ENCODE measurements at regions not wholly inside any gene's neighbourhood (a gene's known extent, or its start where the extent isn't known, plus 50 kb on each side); places are given as distances from the start of the nearest gene placed in this dataset.
A peak's percentile ranks its signal among the peaks of the same experiment; 100 is the strongest.
"Not testable (repeated sequence)": the region's sequence is repeated elsewhere in the genome, so short reads cannot be mapped to it uniquely, and the experiment has no call there.

GRCh38 chr7:96781919-96782318 is 72.3 kb upstream of the SEM1 start:
- peaks cover 6% of the 10 kb centered on the region for H3K4me1 Mint-ChIP-seq
- no peak overlapping the region for H3K27ac Mint-ChIP-seq
- H3K36me3 Mint-ChIP-seq (ENCODE audit: low read depth) = no peaks in the 10 kb centered on the region
- H3K27me3 Mint-ChIP-seq (ENCODE audit: low read depth, poor library complexity) = no peaks in the 10 kb centered on the region
- H3K4me3 Mint-ChIP-seq = no peak overlapping the region
- TF ChIP-seq, protein P1, sequence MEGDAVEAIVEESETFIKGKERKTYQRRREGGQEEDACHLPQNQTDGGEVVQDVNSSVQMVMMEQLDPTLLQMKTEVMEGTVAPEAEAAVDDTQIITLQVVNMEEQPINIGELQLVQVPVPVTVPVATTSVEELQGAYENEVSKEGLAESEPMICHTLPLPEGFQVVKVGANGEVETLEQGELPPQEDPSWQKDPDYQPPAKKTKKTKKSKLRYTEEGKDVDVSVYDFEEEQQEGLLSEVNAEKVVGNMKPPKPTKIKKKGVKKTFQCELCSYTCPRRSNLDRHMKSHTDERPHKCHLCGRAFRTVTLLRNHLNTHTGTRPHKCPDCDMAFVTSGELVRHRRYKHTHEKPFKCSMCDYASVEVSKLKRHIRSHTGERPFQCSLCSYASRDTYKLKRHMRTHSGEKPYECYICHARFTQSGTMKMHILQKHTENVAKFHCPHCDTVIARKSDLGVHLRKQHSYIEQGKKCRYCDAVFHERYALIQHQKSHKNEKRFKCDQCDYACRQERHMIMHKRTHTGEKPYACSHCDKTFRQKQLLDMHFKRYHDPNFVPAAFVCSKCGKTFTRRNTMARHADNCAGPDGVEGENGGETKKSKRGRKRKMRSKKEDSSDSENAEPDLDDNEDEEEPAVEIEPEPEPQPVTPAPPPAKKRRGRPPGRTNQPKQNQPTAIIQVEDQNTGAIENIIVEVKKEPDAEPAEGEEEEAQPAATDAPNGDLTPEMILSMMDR (IDR thresholded peaks at IDR 0.05) = no peak
- no peaks in the 10 kb centered on the region for H3K9me3 Mint-ChIP-seq
- DNase-seq = no peak

DNA sequence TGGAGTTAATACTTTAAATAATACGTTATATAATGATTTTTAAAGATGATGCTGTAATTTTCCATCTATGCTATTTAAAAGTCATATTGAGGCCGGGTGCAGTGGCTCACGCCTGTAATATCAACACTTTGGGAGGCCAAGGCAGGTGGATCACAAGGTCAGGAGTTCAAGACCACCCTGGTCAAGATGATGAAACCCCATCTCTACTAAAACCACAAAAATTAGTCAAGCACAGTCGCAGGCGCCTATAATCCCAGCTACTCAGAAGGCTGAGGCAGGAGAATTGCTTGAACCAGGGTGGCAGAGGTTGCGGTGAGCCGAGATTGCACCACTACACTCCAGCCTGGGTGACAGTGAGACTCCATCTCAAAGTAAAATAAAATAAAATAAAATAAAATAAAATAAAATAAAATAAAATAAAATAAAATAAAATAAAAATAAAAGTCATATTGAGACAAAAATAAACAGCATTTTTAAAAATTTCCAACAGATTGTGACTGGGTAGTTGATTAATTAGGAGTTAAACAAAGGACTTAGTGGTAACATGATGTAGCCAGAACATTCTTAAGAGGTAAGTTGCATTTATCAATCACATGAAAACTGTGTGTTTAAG is 73.1 kb upstream of the SEM1 start:
- H3K4me1 Mint-ChIP-seq; H3K4me3 Mint-ChIP-seq; H3K27ac Mint-ChIP-seq; DNase-seq; H3K27me3 Mint-ChIP-seq (ENCODE audit: low read depth, poor library complexity); H3K36me3 Mint-ChIP-seq (ENCODE audit: low read depth); H3K9me3 Mint-ChIP-seq: not testable (repeated sequence)

GRCh38 chr7:96784597-96784996 is 75.0 kb upstream of the SEM1 start:
- Mint-ChIP-seq H3K27ac (no peak overlapping the region), H3K27me3 (ENCODE audit: low read depth, poor library complexity) (no peaks in the 10 kb centered on the region), H3K4me1 (peaks cover 6% of the 10 kb centered on the region), H3K4me3 (no peak overlapping the region), H3K36me3 (ENCODE audit: low read depth) (no peaks in the 10 kb centered on the region), H3K9me3 (no peaks in the 10 kb centered on the region)
- DNase-seq = no peak
- TF ChIP-seq, protein P1 (IDR thresholded peaks at IDR 0.05) = no peak

GRCh38 chr7:96786261-96786997 is 76.8 kb upstream of the SEM1 start:
- Mint-ChIP-seq H3K4me3 (no peak overlapping the region), H3K36me3 (ENCODE audit: low read depth) (no peaks in the 10 kb centered on the region), H3K9me3 (no peaks in the 10 kb centered on the region), H3K27ac (peak overlapping the region; percentile 37), H3K27me3 (ENCODE audit: low read depth, poor library complexity) (no peaks in the 10 kb centered on the region), H3K4me1 (peaks cover 6% of the 10 kb centered on the region)
- DNase-seq = no peak
- TF ChIP-seq, protein P1 (IDR thresholded peaks at IDR 0.05) = no peak

GRCh38 chr7:96786998-96787395 is 77.4 kb upstream of the SEM1 start:
- no peak for DNase-seq
- Mint-ChIP-seq H3K27ac (no peak overlapping the region), H3K36me3 (ENCODE audit: low read depth) (no peaks in the 10 kb centered on the region), H3K4me3 (no peak overlapping the region), H3K27me3 (ENCODE audit: low read depth, poor library complexity) (no peaks in the 10 kb centered on the region), H3K9me3 (no peaks in the 10 kb centered on the region), H3K4me1 (peaks cover 6% of the 10 kb centered on the region)
- TF ChIP-seq, protein P1 (IDR thresholded peaks at IDR 0.05) = no peak

GRCh38 chr7:96789914-96790313 is 80.3 kb upstream of the SEM1 start:
- H3K27ac Mint-ChIP-seq = no peak overlapping the region
- H3K4me3 Mint-ChIP-seq = no peak overlapping the region
- no peaks in the 10 kb centered on the region for H3K36me3 Mint-ChIP-seq (ENCODE audit: low read depth)
- H3K9me3 Mint-ChIP-seq = no peaks in the 10 kb centered on the region
- H3K27me3 Mint-ChIP-seq (ENCODE audit: low read depth, poor library complexity) = no peaks in the 10 kb centered on the region
- TF ChIP-seq, protein P1 (IDR thresholded peaks at IDR 0.05) = no peak
- no peak for DNase-seq
- peaks cover 6% of the 10 kb centered on the region for H3K4me1 Mint-ChIP-seq

All from nephron progenitor cell (in vitro differentiated cells).